ENCODE measurements at regions not wholly inside any gene's neighbourhood (a gene's known extent, or its start where the extent isn't known, plus 50 kb on each side); places are given as distances from the start of the nearest gene placed in this dataset.

DNA sequence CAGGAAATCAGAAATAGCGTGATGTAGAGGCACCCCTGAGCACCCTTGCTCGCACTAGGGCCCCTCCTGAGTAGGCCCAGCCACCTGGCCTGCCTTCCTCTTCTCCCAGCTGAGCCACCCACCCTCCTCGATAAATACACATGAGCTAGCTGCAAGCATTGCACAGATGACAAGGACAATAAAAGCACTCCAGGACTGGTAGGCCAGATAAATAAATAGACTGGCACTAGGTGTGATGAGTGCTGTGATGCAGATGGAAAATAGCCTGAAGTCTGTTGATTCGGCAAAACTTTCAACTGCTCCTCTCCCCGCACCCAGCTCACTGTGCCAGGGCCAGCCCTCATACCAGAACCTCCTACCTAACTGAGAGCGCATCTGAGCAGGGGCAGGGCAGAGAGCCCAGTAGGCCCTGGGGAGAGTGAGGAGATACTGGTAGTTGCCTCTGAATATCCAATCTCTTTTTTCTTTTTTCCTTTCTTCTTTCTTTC, 54.5 kb upstream of the GPI start:
- ChIA-PET POLR2A (interaction anchor here (1.0 kb wide), 1 partner anchor 27 kb away, joined by 3 read pairs; no protein-coding TSS in a partner anchor), CTCF (interaction anchor here (0.6 kb wide), 1 partner anchor 105 kb away, joined by 5 read pairs; no protein-coding TSS in a partner anchor)
- peak in 2 of 14 experiments; percentile 16 to 42 for DNase-seq
- Histone ChIP-seq H3K27ac (ENCODE audit: low read depth in 1 of 2, low read length in 2 of 2) (peak overlapping the region in 1 of 2 donors; percentile 31), H3K36me3 (ENCODE audit: insufficient read depth, low read length) (no peaks in the 10 kb centered on the region), H3K4me1 (ENCODE audit: insufficient read depth, low read length) (peaks cover 59% of the 10 kb centered on the region), H3K27me3 (ENCODE audit: control insufficient read depth in 1 of 2, insufficient read depth in 2 of 2, low read length in 2 of 2) (no peaks in the 10 kb centered on the region), H3K4me3 (ENCODE audit: low read length) (no peak overlapping the region), H3K9me3 (ENCODE audit: control insufficient read depth in 1 of 2, insufficient read depth in 1 of 2, low read length in 2 of 2) (no peaks in the 10 kb centered on the region)
- Mint-ChIP-seq H3K4me3 (peak overlapping the region; percentile 75), H3K27ac (peak overlapping the region; percentile 99), H3K9me3 (no peaks in the 10 kb centered on the region), H3K36me3 (ENCODE audit: low read depth) (peaks cover 36% of the 10 kb centered on the region), H3K4me1 (ENCODE audit: low read depth) (peaks cover 80% of the 10 kb centered on the region), H3K27me3 (no peaks in the 10 kb centered on the region)
- intact Hi-C loops (cut with DNase I, micrococcal nuclease): no loop called here
- TF ChIP-seq CTCF (IDR thresholded peaks at IDR 0.05): no peak
- peak; percentile 58 for ATAC-seq (ENCODE audit: poor library complexity)

- Histone ChIP-seq H3K27me3 (ENCODE audit: control insufficient read depth in 1 of 2, insufficient read depth in 2 of 2, low read length in 2 of 2) (no peaks in the 10 kb centered on the region), H3K9me3 (ENCODE audit: control insufficient read depth in 1 of 2, insufficient read depth in 1 of 2, low read length in 2 of 2) (no peaks in the 10 kb centered on the region), H3K27ac (ENCODE audit: low read depth in 1 of 2, low read length in 2 of 2) (no peak overlapping the region), H3K4me3 (ENCODE audit: low read length) (no peak overlapping the region), H3K36me3 (ENCODE audit: insufficient read depth, low read length) (no peaks in the 10 kb centered on the region), H3K4me1 (ENCODE audit: insufficient read depth, low read length) (peaks cover 65% of the 10 kb centered on the region)
- Mint-ChIP-seq H3K9me3 (no peaks in the 10 kb centered on the region), H3K36me3 (ENCODE audit: low read depth) (peaks cover 22% of the 10 kb centered on the region), H3K27ac (peak overlapping the region; percentile 34), H3K4me3 (no peak overlapping the region), H3K4me1 (ENCODE audit: low read depth) (peaks cover 84% of the 10 kb centered on the region), H3K27me3 (no peaks in the 10 kb centered on the region)
- DNase-seq (no peak), ATAC-seq (ENCODE audit: poor library complexity) (no peak)
- ChIA-PET CTCF (no interaction called here), POLR2A (interaction anchor here (0.7 kb wide), 1 partner anchor 58 kb away, joined by 3 read pairs; no protein-coding TSS in a partner anchor)
- TF ChIP-seq CTCF (IDR thresholded peaks at IDR 0.05): no peak
- intact Hi-C loops (cut with DNase I, micrococcal nuclease): no loop called here
These were observed 51.8 kb upstream of the GPI start for GRCh38 chr19:34313188-34313587.

- no peak overlapping the region for H3K4me3 ChIP-seq (ENCODE audit: low read length)
- DNase-seq: no peak
- peak overlapping the region; percentile 50 for H3K27ac Mint-ChIP-seq
- no peaks in the 10 kb centered on the region for H3K27me3 Mint-ChIP-seq
- H3K27me3 ChIP-seq (ENCODE audit: control insufficient read depth in 1 of 2, insufficient read depth in 2 of 2, low read length in 2 of 2): no peaks in the 10 kb centered on the region
- peaks cover 55% of the 10 kb centered on the region for H3K4me1 ChIP-seq (ENCODE audit: insufficient read depth, low read length)
- intact Hi-C loops (cut with DNase I, micrococcal nuclease): loop anchor here in 1 of 2 experiments (5.0 kb wide), 1 partner anchor 97 kb away; no protein-coding TSS in a partner anchor
- ATAC-seq (ENCODE audit: poor library complexity): no peak
- ChIA-PET POLR2A (no interaction called here), CTCF (interaction anchor here (0.6 kb wide), 1 partner anchor 21 kb away, joined by 3 read pairs; no protein-coding TSS in a partner anchor)
- peaks cover 21% of the 10 kb centered on the region for H3K36me3 Mint-ChIP-seq (ENCODE audit: low read depth)
- no peaks in the 10 kb centered on the region for H3K9me3 ChIP-seq (ENCODE audit: control insufficient read depth in 1 of 2, insufficient read depth in 1 of 2, low read length in 2 of 2)
- H3K27ac ChIP-seq (ENCODE audit: low read depth in 1 of 2, low read length in 2 of 2): no peak overlapping the region
- TF ChIP-seq CTCF (IDR thresholded peaks at IDR 0.05): no peak
- no peaks in the 10 kb centered on the region for H3K9me3 Mint-ChIP-seq
- H3K4me1 Mint-ChIP-seq (ENCODE audit: low read depth): peaks cover 84% of the 10 kb centered on the region
- no peak overlapping the region for H3K4me3 Mint-ChIP-seq
- no peaks in the 10 kb centered on the region for H3K36me3 ChIP-seq (ENCODE audit: insufficient read depth, low read length)
These were observed 50.3 kb upstream of the GPI start for GRCh38 chr19:34314437-34315313.
